Muscle layer of duodenum (tissue), 2 donors: ENCODE measurements at regions not wholly inside any gene's neighbourhood (a gene's known extent, or its start where the extent isn't known, plus 50 kb on each side); places are given as distances from the start of the nearest gene placed in this dataset.

ENCODE experiments used
- H3K27ac ChIP-seq: one replicate; pipeline ENCODE4 v1.7.0; 2013; ENCODE audit warnings: mild to moderate bottlenecking, low read length
- H3K27me3 ChIP-seq: one replicate; pipeline ENCODE4 v1.7.0; 2013; ENCODE audit warnings: low read depth, mild to moderate bottlenecking, control low read depth, low read length
- H3K36me3 ChIP-seq, 2 donors: one replicate each; pipeline ENCODE4 v1.7.0; 2013; ENCODE audit warnings: low read length in 2 of 2, control low read depth in 1 of 2, mild to moderate bottlenecking in 1 of 2; ENCODE audit not compliant: insufficient read depth in 2 of 2, control insufficient read depth in 1 of 2
- H3K4me1 ChIP-seq, 2 donors: one replicate each; pipeline ENCODE4 v1.7.0; 2013; ENCODE audit warnings: low read length in 2 of 2, mild to moderate bottlenecking in 2 of 2, control low read depth in 1 of 2, moderate library complexity in 1 of 2; ENCODE audit not compliant: insufficient read depth in 2 of 2, control insufficient read depth in 1 of 2
- H3K4me3 ChIP-seq, 2 donors: one replicate each; pipeline ENCODE4 v1.7.0; 2013; ENCODE audit warnings: low read length in 2 of 2, low read depth in 1 of 2, mild to moderate bottlenecking in 1 of 2
- H3K9me3 ChIP-seq, 2 donors: one replicate each; pipeline ENCODE4 v1.7.0; 2013; ENCODE audit warnings: low read length in 2 of 2, control low read depth in 1 of 2, mild to moderate bottlenecking in 1 of 2; ENCODE audit not compliant: control insufficient read depth in 1 of 2
- donor health status: healthy.

DNA sequence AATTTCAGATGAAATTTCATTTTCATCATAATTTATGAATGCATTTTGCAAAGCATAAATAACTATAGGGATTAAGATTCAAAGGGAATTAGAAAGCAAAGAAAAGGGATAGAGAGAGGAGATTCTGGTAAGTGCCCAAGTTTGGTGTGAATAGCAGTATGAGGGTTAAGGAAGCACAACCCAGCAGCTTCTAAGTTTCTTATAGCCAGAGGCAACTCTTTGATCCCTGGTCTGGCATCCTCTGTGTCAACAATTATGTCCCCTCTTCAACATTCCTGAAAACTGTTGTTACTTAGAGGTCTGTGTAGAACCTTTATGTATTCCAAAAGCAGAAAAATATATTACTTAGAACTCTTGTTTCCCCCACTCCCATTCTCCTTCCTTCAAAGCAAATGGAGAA lies 171.6 kb upstream of the SATB2 start:
- H3K36me3 ChIP-seq: no peaks in the 10 kb centered on the region
- no peaks in the 10 kb centered on the region for H3K9me3 ChIP-seq
- H3K27me3 ChIP-seq: no peaks in the 10 kb centered on the region
- no peaks in the 10 kb centered on the region for H3K4me1 ChIP-seq
- H3K27ac ChIP-seq: no peak overlapping the region
- no peak overlapping the region for H3K4me3 ChIP-seq

DNA sequence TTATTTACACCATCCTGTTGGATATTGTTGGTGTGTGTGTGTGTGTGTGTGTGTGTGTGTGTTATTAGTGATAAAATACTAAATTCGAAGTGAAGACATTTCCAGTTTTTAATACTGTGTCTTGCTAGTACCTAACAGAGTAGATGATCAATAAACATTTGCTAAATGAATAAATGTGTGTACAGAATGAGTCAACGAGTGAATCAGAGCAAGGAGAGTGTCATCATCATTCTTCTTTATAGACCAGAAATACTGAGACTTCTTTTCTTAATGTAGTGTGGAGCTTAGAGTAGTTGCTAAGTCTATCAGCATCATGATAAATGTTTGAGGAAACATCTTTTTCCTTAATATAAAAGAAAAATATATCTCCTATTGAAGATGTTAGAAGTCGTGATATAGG lies 169.7 kb upstream of the SATB2 start:
- no peak overlapping the region for H3K27ac ChIP-seq
- no peaks in the 10 kb centered on the region for H3K27me3 ChIP-seq
- no peaks in the 10 kb centered on the region for H3K4me1 ChIP-seq
- H3K9me3 ChIP-seq: no peaks in the 10 kb centered on the region
- H3K36me3 ChIP-seq: no peaks in the 10 kb centered on the region
- no peak overlapping the region for H3K4me3 ChIP-seq

DNA sequence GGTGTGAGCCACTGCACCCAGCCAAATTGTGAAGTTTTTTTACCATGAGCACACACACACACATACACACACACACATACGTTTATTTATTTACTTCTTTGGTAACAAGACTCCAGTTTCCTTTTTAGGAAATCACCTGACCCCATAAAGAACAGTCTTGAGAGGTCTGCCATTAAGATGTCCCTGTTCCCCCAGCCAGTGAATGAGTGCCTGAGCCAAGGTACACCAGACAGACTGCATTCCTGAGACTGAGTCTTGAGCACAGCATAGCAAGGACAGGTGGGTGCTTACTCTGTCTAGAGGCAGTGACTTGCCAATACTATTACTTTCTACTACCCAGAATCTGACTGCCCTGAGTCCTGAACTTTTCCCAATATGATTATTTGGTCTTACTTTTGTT lies 167.2 kb upstream of the SATB2 start:
- Histone ChIP-seq H3K9me3 (no peaks in the 10 kb centered on the region), H3K36me3 (no peaks in the 10 kb centered on the region), H3K4me3 (no peak overlapping the region)

DNA sequence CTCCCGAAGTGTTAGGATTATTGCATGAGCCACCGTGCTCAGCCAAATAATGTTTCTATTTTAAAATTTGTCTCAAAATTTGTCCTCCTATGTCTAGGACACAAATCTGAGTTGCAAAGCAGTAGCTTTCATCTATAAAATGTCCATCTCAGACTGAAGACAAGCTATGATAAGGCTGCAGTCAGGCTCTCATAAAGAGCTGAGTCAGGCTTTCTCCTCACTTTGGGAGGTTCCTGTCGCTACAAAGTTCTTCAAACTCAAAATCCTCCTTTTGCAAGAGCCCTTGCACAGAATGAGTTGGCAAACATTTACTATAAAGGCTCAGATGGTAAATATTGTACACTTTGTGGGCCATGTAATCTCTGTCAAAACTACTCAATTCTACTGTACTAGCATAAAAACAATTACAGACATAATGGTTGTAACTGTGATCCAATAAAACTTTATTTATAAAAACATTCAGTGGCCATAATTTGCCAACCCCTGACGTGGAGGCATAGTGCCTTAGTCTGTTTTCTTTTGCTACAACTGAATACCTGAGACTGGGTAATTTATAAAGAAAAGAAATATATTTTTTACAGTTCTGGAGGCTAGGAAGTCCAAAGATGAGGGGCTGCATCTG lies 154.9 kb upstream of the SATB2 start:
- Histone ChIP-seq H3K36me3 (no peaks in the 10 kb centered on the region), H3K4me1 (no peaks in the 10 kb centered on the region), H3K27me3 (no peaks in the 10 kb centered on the region), H3K9me3 (no peaks in the 10 kb centered on the region), H3K27ac (no peak overlapping the region), H3K4me3 (no peak overlapping the region)

More for the DNA sequence above, 167.2 kb upstream of the SATB2 start:
- Histone ChIP-seq H3K27me3 (no peaks in the 10 kb centered on the region), H3K4me1 (no peaks in the 10 kb centered on the region), H3K27ac (no peak overlapping the region)

DNA sequence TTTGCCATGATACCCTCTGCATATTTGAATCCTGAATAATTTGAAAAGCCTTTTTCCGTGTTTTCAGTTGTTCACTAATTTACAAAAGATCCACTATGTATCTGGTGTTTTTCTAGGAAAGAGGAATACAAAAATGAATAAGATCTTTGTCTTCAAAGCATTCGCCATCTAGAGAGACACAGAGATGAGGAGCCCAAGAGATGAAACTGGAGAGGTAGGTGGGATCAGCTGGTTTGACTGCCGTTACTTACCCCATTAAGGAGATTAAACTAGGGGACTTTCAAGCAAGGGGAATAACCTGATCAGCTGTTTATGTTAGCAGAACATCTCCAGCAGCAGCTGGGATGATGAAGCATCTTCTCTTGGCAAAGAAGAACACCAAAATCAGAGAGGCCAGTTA lies 150.2 kb upstream of the SATB2 start:
- no peak overlapping the region for H3K27ac ChIP-seq
- H3K27me3 ChIP-seq: no peaks in the 10 kb centered on the region
- H3K4me3 ChIP-seq: no peak overlapping the region

DNA sequence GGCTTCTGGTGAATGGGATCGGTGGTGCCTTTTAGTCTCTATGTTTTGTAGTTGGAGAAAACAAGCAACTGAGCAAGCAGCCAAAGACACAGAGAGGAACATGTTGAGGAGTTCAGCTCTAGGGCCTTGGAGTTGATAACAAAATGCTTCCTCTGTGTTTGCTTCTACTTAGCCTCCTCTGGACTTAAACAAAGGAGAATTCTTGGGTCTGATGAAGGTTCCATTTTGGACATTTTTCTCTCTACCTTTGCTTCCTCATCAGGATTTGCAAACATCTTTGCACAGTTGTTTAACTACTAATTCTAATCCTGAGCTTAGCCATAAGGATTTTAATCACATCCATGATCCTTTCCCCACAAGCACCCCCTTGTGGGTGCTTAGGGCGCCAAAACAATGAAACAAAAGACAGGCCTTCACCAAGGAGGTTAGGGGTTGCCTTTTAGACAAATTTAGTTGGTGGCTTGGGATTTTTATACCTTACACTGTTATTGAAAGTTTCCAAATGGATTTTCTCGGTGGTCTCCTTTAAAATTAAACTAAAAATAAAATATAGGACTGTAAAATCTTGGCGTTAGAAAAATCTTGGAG lies 148.5 kb upstream of the SATB2 start:
- no peaks in the 10 kb centered on the region for H3K36me3 ChIP-seq
- no peak overlapping the region for H3K4me3 ChIP-seq
- H3K9me3 ChIP-seq: no peaks in the 10 kb centered on the region
- no peaks in the 10 kb centered on the region for H3K27me3 ChIP-seq
- H3K27ac ChIP-seq: no peak overlapping the region
- H3K4me1 ChIP-seq: peaks cover 0 to 4% of the 10 kb centered on the region in 2 donors

More for the DNA sequence above, 150.2 kb upstream of the SATB2 start:
- H3K4me1 ChIP-seq: peaks cover 0 to 4% of the 10 kb centered on the region in 2 donors
- no peaks in the 10 kb centered on the region for H3K36me3 ChIP-seq
- H3K9me3 ChIP-seq: no peaks in the 10 kb centered on the region

DNA sequence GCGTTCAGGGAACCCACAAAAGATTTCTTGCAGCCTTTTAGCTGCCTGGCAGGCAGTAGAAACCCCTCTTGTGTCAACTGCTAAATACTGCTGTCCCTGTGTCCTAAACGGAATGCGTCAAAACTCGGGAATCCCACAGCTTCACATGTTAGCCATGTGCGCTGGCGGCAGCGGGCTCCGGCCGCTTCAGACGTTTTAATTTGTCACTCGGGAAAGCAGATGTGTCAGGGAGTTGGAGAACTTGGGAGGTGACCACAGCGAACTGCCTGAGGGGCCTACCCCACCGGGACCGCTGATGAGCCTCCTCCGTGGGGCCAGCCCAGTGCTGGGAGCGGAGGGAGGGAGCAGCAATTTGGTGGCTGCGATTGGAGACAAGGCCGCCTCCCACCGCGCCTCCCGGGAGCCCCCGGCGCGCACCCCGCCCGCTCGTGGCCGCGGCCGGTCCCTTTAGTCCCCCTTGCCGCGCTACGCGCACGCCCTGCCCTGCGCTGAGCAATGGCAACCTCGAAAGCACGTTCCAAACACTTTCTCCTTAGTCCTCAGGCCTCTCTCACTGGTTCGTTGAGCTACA lies 146.1 kb upstream of the SATB2 start:
- Histone ChIP-seq H3K36me3 (no peaks in the 10 kb centered on the region), H3K27ac (no peak overlapping the region), H3K4me1 (peaks cover 0 to 4% of the 10 kb centered on the region in 2 donors), H3K9me3 (no peaks in the 10 kb centered on the region), H3K4me3 (peak overlapping the region in 1 of 2 donors; percentile 57), H3K27me3 (no peaks in the 10 kb centered on the region)

DNA sequence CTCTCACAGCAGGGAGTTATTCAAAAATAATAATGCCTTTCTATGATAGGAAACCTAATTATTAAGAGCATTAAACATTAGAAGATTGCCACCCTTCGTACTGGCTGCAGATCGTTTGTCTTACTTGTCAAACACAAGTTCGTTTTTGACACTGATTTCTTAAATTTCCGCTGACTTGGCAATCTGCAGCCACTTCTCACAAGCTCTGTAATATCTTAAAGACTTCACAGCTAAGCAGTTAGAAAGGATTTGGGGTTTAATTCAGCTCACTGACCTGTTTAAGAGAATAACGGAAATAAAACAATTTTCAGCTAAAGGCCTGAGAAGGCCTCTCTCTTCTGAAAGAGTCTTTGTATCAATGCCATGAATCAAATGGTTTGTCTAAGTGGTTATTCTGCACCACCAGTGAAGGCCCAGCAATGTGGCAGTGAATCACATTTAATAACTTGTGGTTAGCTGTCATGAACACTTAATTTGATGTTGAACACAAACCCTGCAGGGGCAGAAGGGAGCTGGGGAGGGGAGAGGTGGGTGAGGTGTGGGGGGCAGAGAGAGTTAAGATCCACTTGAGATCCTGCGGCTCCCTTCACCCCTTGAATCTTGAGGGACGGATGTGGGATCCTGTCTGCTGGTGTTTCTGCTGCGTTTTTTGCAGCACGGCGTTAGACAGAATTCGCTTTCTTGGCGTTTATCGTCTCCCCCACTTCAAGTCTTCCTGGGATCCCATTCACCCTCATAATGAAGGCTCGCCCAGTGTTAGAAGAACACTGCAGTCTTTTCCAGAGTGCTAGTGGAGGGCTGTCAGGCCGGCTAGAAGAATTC lies 145.4 kb upstream of the SATB2 start:
- no peak overlapping the region for H3K27ac ChIP-seq
- peaks cover 0 to 4% of the 10 kb centered on the region in 2 donors for H3K4me1 ChIP-seq
- peak overlapping the region in 1 of 2 donors; percentile 57 for H3K4me3 ChIP-seq
- no peaks in the 10 kb centered on the region for H3K36me3 ChIP-seq
- no peaks in the 10 kb centered on the region for H3K9me3 ChIP-seq
- no peaks in the 10 kb centered on the region for H3K27me3 ChIP-seq

DNA sequence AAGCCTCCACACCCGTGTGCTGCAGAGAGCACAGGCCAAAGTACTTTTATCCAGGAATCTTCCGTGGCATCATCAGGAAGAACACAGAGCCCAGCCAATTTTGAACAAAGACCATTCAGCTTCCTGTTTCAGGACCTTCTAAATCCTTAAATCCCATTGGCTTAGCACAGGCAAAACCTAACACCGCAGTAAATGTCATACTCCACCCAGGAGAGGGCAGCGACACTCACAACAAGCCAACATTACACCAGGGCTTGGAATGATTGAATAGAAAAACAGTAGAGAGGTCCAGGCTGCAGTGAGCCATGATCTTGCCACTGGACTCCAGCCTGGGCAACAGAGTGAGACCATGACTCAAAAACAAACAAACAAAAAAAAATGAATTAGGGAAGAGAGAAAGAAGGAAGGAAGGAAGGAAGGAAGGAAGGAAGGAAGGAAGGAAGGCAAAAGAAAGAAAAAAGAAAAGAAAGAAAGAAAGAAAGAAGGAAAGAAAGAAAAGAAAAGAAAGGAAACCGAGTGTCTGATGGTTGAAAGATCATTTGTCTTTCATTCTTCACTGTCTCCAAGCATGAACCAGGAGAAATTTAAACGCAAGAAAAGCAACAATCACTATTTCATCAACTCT lies 144.6 kb upstream of the SATB2 start:
- H3K27ac ChIP-seq: no peak overlapping the region
- H3K4me3 ChIP-seq: no peak overlapping the region
- H3K27me3 ChIP-seq: no peaks in the 10 kb centered on the region
- H3K9me3 ChIP-seq: no peaks in the 10 kb centered on the region
- H3K4me1 ChIP-seq: peaks cover 0 to 4% of the 10 kb centered on the region in 2 donors
- no peaks in the 10 kb centered on the region for H3K36me3 ChIP-seq

DNA sequence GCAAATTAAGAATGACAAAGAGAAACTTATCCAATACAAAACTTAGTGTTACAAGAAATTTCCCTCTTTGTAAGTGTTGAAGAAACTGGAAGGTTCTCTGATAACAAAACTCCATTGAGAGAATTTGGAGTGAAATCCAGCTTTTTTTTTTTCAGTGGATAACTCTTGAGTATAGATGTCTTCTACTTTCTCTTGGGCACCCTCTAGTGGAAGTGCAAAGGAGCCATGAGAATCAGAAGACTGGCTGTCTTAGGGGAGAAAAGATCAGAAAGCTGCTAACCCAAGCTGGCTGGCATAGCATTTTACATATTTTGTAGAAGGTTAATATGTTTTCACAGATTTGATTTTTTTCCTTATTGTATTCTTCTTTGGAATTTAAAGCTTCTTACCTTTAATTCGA lies 138.8 kb upstream of the SATB2 start:
- H3K4me1 ChIP-seq: no peaks in the 10 kb centered on the region
- H3K27me3 ChIP-seq: no peaks in the 10 kb centered on the region

DNA sequence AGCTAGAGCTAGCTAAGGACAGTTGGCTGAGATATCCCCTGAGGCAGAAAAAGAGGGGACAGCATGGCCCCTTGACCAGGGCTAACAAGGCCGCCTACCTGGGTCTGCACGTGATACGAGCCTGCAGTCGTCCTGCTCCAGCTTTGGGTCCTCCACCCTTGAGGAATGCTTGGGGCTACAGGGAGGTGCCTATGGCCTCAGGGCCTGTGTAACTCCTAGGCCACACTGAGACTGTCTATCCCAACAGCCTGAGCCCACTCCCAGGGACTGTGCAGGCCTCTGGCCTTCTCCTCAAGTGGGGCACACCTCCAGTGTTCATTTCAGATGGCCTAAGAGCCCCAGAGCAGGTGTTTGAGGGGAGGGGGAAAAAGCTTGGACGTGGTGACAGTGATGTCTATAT lies 136.7 kb upstream of the SATB2 start:
- no peaks in the 10 kb centered on the region for H3K4me1 ChIP-seq
- H3K27ac ChIP-seq: no peak overlapping the region
- no peak overlapping the region for H3K4me3 ChIP-seq
- no peaks in the 10 kb centered on the region for H3K27me3 ChIP-seq
- H3K36me3 ChIP-seq: no peaks in the 10 kb centered on the region
- H3K9me3 ChIP-seq: no peaks in the 10 kb centered on the region

More for the DNA sequence above, 138.8 kb upstream of the SATB2 start:
- H3K4me3 ChIP-seq: no peak overlapping the region
- no peaks in the 10 kb centered on the region for H3K36me3 ChIP-seq
- no peaks in the 10 kb centered on the region for H3K9me3 ChIP-seq
- no peak overlapping the region for H3K27ac ChIP-seq
